Activated CD8-positive, alpha-beta memory T cell treated with anti-CD3 and anti-CD28 coated beads for 24 hours (primary cell): ENCODE measurements at regions not wholly inside any gene's neighbourhood (a gene's known extent, or its start where the extent isn't known, plus 50 kb on each side); places are given as distances from the start of the nearest gene placed in this dataset.

Source experiments
- DNase-seq: peaks from one replicate; pipeline ENCODE4 v3.0.0-alpha.2; 2020

DNA sequence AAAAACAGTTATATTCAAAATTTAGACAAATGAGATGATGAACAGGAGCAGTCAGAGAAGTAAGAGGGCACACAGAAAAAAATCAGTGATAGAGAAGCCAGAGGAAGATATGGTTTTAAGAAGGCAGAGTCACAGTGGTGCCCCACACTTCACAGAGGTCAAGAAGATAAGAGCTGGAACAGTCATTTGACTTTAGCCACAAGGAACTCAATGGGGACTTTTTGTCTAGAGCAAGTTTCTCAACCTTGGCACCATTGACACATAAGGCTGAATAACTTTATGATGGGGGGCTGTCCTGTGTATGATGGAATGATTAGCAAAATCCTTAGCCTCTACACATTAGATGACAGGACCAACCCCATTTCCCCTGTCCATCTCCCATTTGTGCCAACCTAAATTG is 172.8 kb upstream of the PLEKHG7 start:
- DNase-seq, result no peak

DNA sequence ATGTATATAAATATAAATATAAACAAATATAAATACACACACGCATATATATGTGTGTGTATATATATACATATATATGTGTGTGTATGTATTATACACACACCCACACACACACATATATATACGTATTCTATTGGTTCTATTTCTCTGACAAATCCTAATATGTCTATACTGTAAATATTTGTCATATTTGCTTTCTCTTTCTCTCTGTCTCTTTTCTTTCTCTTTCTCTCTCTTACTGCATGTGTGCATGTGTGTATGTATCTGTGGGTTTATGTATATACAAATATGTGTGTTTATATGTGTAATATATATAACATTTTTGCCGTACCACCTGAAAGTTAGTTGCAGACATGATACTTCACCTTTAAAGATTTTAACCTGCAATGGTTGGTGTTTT is 174.2 kb upstream of the PLEKHG7 start:
- no peak for DNase-seq

GRCh38 chr12:92528097-92528496 is 174.7 kb upstream of the PLEKHG7 start:
- DNase-seq, result no peak

DNA sequence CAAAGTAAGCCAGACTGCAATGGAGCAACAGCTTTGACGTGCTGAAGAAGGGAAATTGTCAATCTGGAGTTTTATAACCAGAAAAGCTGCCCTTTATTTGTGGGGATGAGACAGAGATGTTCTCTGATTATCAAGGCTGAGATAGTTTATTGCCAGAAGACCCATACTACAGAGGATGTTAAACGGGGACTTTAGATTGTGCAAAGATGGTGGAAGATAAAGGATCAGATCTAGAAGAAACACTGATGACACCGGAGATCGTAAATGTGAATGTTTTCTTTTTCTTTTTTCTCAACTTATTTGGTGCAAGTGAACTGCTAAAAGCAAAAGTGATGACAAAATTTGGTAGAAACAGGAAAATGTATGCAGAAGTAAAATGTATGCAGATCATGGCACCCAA is 178.3 kb upstream of the PLEKHG7 start:
- DNase-seq, result no peak

- DNase-seq, result no peak
Measured at GRCh38 chr12:92520511-92520910, 182.3 kb upstream of the PLEKHG7 start.

DNA sequence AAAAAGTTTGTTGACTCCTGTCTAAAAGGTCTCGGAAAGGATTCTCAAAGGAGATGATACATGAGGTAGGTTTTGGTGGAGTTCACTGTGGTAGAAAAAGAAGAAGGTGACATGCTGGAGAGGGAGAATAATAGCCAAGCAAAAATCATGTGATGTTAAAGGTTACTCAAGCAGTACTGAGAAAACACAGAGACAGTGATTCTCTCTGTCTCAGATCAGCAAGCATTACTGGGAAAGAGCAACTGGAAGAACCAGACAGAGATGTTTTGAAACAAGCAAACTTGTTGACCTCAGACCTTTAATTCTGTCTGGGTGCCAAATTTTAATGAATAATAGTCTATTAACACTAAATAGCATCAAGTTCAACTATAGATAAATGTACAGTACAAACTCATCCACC is 183.5 kb upstream of the PLEKHG7 start:
- no peak for DNase-seq

DNA sequence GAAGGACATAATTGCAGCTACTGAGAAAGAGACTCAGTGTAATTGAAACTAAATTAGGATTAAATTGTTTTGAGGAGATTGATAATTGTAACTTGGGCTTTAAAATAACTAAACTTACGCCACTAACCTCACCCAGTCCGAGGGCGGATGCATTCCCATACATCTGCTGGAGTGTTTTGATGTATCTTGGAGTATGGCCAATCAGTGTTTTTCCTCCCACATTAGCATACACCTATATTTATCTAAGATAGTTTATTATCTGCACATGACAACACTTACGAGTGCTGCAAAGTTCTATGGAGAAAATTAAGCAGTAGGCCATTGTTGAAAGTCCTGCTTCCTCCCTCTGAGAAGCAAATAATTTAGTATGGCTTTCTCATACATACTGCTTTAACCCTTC is 184.7 kb upstream of the PLEKHG7 start:
- DNase-seq, result no peak

- DNase-seq, result no peak
Measured at GRCh38 chr12:92516277-92516600, 186.6 kb upstream of the PLEKHG7 start.

GRCh38 chr12:92513231-92513730 is 189.5 kb upstream of the PLEKHG7 start:
- no peak for DNase-seq

- no peak for DNase-seq
Measured at GRCh38 chr12:92511786-92512185, 191.0 kb upstream of the PLEKHG7 start.

- DNase-seq, result no peak
Measured at GRCh38 chr12:92509156-92509738, 193.5 kb upstream of the PLEKHG7 start.

- DNase-seq, result no peak
Measured at GRCh38 chr12:92506891-92507290, 195.9 kb upstream of the PLEKHG7 start.

- DNase-seq, result no peak
Measured at GRCh38 chr12:92506460-92506859, 196.3 kb upstream of the PLEKHG7 start.

DNA sequence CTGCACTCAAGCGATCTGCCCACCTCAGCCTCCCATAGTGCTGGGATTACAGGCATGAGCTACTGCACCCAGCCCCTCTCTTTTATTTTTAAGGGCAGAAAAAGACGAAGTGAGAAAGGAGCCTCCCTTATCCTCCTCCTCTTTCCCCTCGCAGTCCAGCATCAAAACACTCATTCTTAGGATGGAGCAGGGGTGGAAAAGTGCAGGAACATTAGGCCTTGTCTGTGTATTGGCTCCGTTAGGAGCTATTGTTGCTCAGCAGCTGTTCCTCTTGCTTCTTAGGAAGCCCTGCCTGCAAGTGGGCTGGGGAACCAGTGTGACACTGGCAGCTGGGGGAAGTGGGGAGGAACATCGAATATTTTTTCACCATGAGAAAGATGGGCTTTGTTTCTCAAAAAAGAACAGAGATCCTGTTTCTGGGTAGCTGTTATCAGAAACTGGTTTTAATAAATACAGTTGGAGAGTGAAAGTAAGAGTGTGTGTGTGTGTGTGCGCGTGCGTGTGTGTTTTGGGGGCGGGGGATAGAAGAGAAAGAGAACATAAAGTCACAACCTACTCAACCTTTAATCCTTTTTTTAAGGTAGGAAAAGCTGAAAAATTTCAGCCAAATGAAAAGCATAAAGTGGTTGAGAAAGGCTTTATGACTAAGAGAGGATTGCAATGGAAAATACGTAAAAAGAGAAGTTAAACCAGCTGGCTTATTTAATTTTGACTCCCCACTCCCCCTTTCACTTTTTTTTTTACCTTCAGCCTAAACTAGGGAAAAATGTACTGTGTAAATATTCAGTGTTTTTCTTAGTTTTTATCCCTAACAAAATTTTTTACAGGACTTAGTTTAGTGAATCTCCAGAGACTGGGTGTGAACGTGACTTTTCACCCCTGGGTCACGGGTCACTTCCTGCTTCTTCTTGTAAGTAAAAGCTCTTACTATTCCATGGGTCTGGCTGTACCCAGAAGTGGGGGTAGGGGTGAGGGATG is 197.2 kb upstream of the PLEKHG7 start:
- DNase-seq, result peak; percentile 75

DNA sequence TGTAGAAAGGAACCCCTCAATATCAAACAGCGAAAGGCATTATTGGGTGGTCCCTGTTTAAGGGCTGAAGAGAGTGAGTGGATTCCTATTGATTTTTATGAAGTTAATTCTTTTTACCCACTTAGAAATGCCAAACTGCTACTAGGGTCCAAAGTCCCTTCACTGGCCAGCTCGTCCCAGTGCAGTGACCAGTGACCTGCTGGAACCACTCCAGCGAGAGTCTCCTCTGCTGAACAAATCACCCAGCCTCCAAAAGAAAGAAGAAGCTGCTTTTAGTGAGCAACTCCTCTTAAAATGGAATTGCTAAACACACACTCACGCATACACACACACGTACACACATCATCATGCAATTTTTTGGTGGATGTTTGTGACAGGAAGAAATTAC is 198.2 kb upstream of the PLEKHG7 start:
- no peak for DNase-seq

- DNase-seq, result no peak
Measured at GRCh38 chr12:92503971-92504593, 198.7 kb upstream of the PLEKHG7 start.

DNA sequence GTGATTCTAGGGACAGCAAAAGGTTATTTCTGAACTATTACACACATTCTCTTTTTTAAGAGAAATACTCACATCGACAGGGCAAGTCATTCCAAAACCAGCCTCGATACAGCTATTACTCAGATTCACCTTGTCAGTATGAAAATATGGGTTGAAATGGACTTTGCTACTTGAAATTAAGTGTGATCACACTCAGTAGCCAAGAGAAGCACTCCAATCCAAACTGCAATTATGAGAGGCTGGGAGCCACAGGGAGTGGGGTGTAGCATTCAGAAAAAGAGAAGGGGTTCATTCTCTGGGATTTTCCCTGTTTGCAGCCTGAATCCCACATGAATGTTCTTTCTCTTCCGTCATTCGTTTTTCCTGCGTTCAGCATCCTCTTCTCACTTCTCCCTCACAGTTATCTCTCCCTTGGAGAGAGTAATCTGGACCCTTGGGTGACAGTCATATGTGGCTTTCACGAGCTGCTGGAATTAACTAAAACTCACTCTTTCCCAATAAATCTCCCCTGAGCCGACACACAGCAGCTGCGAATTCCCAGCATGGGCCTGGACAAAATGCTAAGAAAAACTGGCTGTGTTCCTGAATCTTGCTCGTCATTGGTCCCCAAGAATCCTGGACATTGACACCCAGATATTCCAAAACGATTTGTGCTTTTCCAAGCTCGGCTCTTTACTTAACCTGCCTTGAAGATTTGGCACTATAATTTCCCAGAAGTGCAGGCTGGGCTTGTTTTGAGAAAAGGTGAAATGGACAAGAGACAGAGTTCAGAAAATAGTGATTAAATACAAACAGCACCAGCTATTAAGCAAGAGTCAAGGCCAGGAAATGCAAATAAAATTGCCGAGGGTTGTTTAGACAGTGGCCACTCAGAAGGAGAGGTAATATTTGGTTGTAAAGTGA is 199.5 kb upstream of the PLEKHG7 start:
- DNase-seq, result no peak

DNA sequence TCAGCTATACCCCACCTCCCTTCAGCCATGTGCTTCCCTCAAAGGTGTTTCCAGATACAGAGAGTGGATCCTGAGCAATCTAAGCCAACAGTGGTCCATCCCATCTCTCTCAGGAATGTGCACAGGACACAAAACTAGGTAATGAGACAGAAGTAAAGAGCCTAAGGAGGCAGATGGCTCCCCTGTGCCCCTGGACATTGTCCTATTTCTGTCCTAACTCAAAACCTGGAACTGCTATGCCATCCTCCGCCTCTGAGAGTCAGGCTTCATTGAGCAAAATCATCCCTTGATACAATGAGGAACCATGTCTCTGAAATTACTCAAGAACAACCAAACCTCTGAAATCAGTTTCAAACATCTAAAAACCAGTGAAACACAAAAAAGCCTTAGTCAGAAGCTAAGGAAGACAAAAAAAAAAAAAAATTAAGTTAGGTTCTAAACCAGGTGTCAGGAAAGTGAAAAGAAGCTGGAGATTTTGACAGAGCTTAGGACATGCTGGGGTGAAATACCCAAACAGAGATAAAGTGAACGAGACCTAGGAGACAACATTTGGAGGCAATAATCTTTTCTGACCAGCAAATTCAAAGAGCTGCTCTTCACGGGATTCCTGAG is 200.3 kb upstream of the PLEKHG7 start:
- no peak for DNase-seq

GRCh38 chr12:92496790-92497189 is 206.0 kb upstream of the PLEKHG7 start:
- DNase-seq, result no peak

GRCh38 chr12:92495108-92495507 is 207.7 kb upstream of the PLEKHG7 start:
- no peak for DNase-seq

- no peak for DNase-seq
Measured at GRCh38 chr12:92493816-92494215, 209.0 kb upstream of the PLEKHG7 start.

DNA sequence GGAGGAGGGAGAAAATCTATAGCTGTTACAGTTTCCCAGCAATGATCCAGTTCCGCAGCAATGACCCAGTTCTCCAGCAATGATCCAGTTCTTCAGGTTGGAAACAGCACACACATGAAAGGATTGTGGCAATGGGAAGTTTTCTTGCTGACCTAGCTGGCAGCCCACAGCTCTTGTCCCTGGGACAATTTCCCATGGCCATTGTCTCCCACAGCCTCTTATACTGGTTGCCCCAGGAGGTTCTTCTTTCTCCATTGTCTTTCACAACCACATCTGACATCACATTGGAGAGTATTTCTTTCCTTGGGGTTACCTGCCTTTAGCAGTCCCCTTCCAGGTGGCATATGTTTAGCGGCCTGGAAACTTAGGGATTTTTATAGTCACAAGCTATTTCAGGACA is 209.8 kb upstream of the PLEKHG7 start:
- no peak for DNase-seq
